Fibroblast of lung (primary cell): ENCODE measurements at regions not wholly inside any gene's neighbourhood (a gene's known extent, or its start where the extent isn't known, plus 50 kb on each side); places are given as distances from the start of the nearest gene placed in this dataset.

Experiments
- DNase-seq, 2 donors: peaks; one replicate each; pipeline versions ENCODE4 v3.0.0 to v3.0.0-alpha.2; 2010; ENCODE audit warnings: low read depth in 2 of 2
- H2AFZ ChIP-seq: 2 replicates; pipeline ENCODE4 v1.5.1; 2012; ENCODE audit warnings: low read length, control low read depth, inconsistent platforms
- H3K27ac ChIP-seq: 2 replicates; pipeline ENCODE4 v1.5.1; 2011; ENCODE audit warnings: low read length, control low read depth; ENCODE audit not compliant: insufficient read depth
- H3K27me3 ChIP-seq: 2 replicates; pipeline ENCODE4 v1.5.1; 2011; ENCODE audit warnings: mild to moderate bottlenecking, low read length; ENCODE audit not compliant: control insufficient read depth, insufficient read depth
- H3K36me3 ChIP-seq: 2 replicates; pipeline ENCODE4 v1.5.1; 2011; ENCODE audit warnings: low read length; ENCODE audit not compliant: control insufficient read depth, insufficient read depth
- H3K4me1 ChIP-seq: 2 replicates; pipeline ENCODE4 v1.5.1; 2011; ENCODE audit warnings: low read length; ENCODE audit not compliant: control insufficient read depth, insufficient read depth; ENCODE audit errors: extremely low read depth
- H3K4me2 ChIP-seq: 2 replicates; pipeline ENCODE4 v1.5.1; 2011; ENCODE audit warnings: low read length, control low read depth; ENCODE audit not compliant: insufficient read depth; ENCODE audit errors: extremely low read depth
- H3K4me3 ChIP-seq, 4 experiments: fragments of 200-600 bp in 1 of 4; sonication (generic) in 1 of 4; replicated peaks in 1 of 4; 2 replicates each; pipeline ENCODE4 v1.5.1; 2011 to 2016; ENCODE audit warnings: low read length in 4 of 4, low read depth in 3 of 4, mild to moderate bottlenecking in 3 of 4, control low read depth in 2 of 4, inconsistent platforms in 1 of 4, mixed read lengths in 1 of 4; ENCODE audit not compliant: insufficient read depth in 1 of 4; ENCODE audit errors: control extremely low read depth in 1 of 4
- H3K79me2 ChIP-seq: 2 replicates; pipeline ENCODE4 v1.5.1; 2012; ENCODE audit warnings: mild to moderate bottlenecking, low read length, inconsistent platforms; ENCODE audit not compliant: control insufficient read depth, insufficient read depth
- H3K9ac ChIP-seq: 2 replicates; pipeline ENCODE4 v1.5.1; 2011; ENCODE audit warnings: mild to moderate bottlenecking, low read length, control low read depth; ENCODE audit not compliant: insufficient read depth
- H3K9me3 ChIP-seq: 2 replicates; pipeline ENCODE4 v1.5.1; 2012; ENCODE audit warnings: low read depth, low read length; ENCODE audit not compliant: control insufficient read depth, insufficient read depth
- H4K20me1 ChIP-seq: 2 replicates; pipeline ENCODE4 v1.5.1; 2011; ENCODE audit warnings: low read length; ENCODE audit not compliant: control insufficient read depth, insufficient read depth; ENCODE audit errors: extremely low read depth
- EZH2 ChIP-seq: IDR thresholded peaks from 2 replicates; pipeline ENCODE4 v1.5.1; 2012; ENCODE audit warnings: low read length, control low read depth, mild to moderate bottlenecking; ENCODE audit errors: missing control alignments
- TF ChIP-seq, protein P1 (sequence below), 2 donors: IDR thresholded peaks in 1 of 2; conservative IDR thresholded peaks in 1 of 2; 1 replicate in 1 of 2; 2 replicates in 1 of 2; pipeline ENCODE4 v1.5.1; 2011 to 2012; ENCODE audit warnings: low read length in 2 of 2, control low read depth in 1 of 2, inconsistent platforms in 1 of 2, low read depth in 1 of 2, mild to moderate bottlenecking in 1 of 2

DNA sequence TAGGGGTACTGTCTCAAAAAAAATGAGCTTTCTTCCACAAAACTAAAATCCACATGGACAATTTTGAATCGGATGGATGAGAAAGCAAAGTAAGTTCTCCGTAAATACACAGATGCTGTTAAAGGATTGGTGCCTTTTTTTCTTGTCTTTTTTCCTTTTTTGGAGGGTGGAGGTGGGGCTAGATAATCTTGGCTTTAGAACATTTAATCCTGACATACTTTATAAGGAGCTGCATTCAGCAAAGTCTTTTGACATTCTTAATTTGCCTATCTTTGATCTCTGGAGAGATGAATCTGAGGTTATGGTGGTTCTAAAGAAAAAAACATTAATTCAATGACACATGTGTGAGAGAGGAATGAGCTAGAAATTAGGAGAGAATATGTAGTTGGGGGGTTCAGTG, 312.3 kb upstream of the KCNJ16 start:
- Histone ChIP-seq H3K79me2 (no peaks in the 10 kb centered on the region), H3K4me3 (no peak overlapping the region), H3K9me3 (no peaks in the 10 kb centered on the region), H3K4me2 (no peak overlapping the region), H3K27me3 (no peaks in the 10 kb centered on the region), H4K20me1 (no peaks in the 10 kb centered on the region), H3K27ac (peak overlapping the region; percentile 70), H3K36me3 (no peaks in the 10 kb centered on the region), H2AFZ (no peak overlapping the region), H3K4me1 (peaks cover 24% of the 10 kb centered on the region), H3K9ac (no peak overlapping the region)
- DNase-seq: no peak
- no peak for TF ChIP-seq EZH2
- TF ChIP-seq, protein P1, sequence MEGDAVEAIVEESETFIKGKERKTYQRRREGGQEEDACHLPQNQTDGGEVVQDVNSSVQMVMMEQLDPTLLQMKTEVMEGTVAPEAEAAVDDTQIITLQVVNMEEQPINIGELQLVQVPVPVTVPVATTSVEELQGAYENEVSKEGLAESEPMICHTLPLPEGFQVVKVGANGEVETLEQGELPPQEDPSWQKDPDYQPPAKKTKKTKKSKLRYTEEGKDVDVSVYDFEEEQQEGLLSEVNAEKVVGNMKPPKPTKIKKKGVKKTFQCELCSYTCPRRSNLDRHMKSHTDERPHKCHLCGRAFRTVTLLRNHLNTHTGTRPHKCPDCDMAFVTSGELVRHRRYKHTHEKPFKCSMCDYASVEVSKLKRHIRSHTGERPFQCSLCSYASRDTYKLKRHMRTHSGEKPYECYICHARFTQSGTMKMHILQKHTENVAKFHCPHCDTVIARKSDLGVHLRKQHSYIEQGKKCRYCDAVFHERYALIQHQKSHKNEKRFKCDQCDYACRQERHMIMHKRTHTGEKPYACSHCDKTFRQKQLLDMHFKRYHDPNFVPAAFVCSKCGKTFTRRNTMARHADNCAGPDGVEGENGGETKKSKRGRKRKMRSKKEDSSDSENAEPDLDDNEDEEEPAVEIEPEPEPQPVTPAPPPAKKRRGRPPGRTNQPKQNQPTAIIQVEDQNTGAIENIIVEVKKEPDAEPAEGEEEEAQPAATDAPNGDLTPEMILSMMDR (conservative IDR thresholded peaks at IDR 0.05 in 1 of 2, IDR thresholded peaks at IDR 0.05 in 1 of 2; ENCODE audit: low read depth in 1 of 2, low read length in 2 of 2): no peak

DNA sequence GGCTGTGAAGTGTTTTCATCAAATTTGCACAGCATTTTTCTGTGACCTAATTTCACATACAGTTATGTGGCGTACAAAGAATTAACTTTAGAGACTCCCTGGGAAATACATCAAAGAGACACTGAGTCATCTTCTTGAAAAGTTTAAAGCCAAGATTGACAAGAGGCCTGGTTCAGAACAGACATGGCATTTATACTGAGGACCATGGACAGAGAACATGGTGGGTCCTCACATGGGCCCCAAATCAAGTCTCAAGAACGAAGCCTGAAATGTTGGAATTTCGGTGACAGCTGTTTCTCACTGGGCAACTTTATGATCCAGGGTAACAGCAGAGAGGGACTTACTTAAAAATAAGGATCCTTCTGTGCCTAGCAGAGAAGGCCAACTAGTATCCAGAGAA, 311.5 kb upstream of the KCNJ16 start:
- Histone ChIP-seq H3K36me3 (no peaks in the 10 kb centered on the region), H2AFZ (no peak overlapping the region), H3K79me2 (no peaks in the 10 kb centered on the region), H3K4me2 (no peak overlapping the region), H3K9me3 (no peaks in the 10 kb centered on the region), H3K9ac (no peak overlapping the region), H3K27ac (peak overlapping the region; percentile 36), H4K20me1 (no peaks in the 10 kb centered on the region), H3K4me1 (peaks cover 20% of the 10 kb centered on the region), H3K27me3 (no peaks in the 10 kb centered on the region), H3K4me3 (no peak overlapping the region)
- TF ChIP-seq, protein P1 (conservative IDR thresholded peaks at IDR 0.05 in 1 of 2, IDR thresholded peaks at IDR 0.05 in 1 of 2; ENCODE audit: low read depth in 1 of 2, low read length in 2 of 2): no peak
- no peak for TF ChIP-seq EZH2
- DNase-seq: peak; percentile 41 to 69

DNA sequence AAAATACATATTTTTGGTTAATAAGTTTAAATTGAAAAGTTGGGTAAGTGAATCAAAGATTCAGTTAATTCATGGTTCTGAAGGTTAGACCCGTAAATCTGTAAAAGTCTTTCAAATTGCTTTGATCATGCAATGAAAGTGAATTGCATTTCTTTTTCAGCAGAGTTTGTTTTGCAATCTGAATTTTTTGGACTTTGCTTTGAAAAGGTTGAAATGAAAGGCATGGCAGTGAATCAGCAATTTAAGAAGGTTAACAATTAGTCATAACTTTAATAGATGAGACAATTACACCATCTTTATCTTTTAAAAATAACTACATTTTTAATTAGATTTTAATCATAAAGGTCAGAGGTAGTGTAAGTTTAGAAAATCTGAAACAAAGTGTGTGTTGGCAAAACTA, 310.9 kb upstream of the KCNJ16 start:
- H3K4me3 ChIP-seq: no peak overlapping the region
- TF ChIP-seq, protein P1 (conservative IDR thresholded peaks at IDR 0.05 in 1 of 2, IDR thresholded peaks at IDR 0.05 in 1 of 2; ENCODE audit: low read depth in 1 of 2, low read length in 2 of 2): no peak
- TF ChIP-seq EZH2: no peak
- H3K4me1 ChIP-seq: peaks cover 20% of the 10 kb centered on the region
- H3K9ac ChIP-seq: no peak overlapping the region
- no peak overlapping the region for H3K4me2 ChIP-seq
- no peak for DNase-seq
- H3K36me3 ChIP-seq: no peaks in the 10 kb centered on the region
- no peak overlapping the region for H2AFZ ChIP-seq
- no peaks in the 10 kb centered on the region for H3K79me2 ChIP-seq
- H3K27ac ChIP-seq: no peak overlapping the region
- H3K9me3 ChIP-seq: no peaks in the 10 kb centered on the region
- H4K20me1 ChIP-seq: no peaks in the 10 kb centered on the region
- no peaks in the 10 kb centered on the region for H3K27me3 ChIP-seq
